Endothelial cell (in vitro differentiated cells): ENCODE measurements at regions not wholly inside any gene's neighbourhood (a gene's known extent, or its start where the extent isn't known, plus 50 kb on each side); places are given as distances from the start of the nearest gene placed in this dataset.
A peak's percentile ranks its signal among the peaks of the same experiment; 100 is the strongest.

Experiments
- DNase-seq: peaks from one replicate; pipeline ENCODE4 v3.0.0; 2021; ENCODE audit warnings: low spot score
- H3K27ac Mint-ChIP-seq: one replicate; pipeline ENCODE4 v1.8.0; 2021; ENCODE audit warnings: mixed read lengths, inconsistent platforms; ENCODE audit not compliant: unreplicated experiment
- H3K27me3 Mint-ChIP-seq: one replicate; pipeline ENCODE4 v1.8.0; 2021; ENCODE audit warnings: mild to moderate bottlenecking, moderate library complexity, mixed read lengths, inconsistent platforms; ENCODE audit not compliant: unreplicated experiment
- H3K36me3 Mint-ChIP-seq: one replicate; pipeline ENCODE4 v1.8.0; 2021; ENCODE audit warnings: mild to moderate bottlenecking, low read depth, mixed read lengths, inconsistent platforms; ENCODE audit not compliant: unreplicated experiment
- H3K4me1 Mint-ChIP-seq: one replicate; pipeline ENCODE4 v1.8.0; 2021; ENCODE audit warnings: mild to moderate bottlenecking, mixed read lengths, inconsistent platforms; ENCODE audit not compliant: unreplicated experiment
- H3K4me3 Mint-ChIP-seq: one replicate; pipeline ENCODE4 v1.8.0; 2021; ENCODE audit warnings: mild to moderate bottlenecking, mixed read lengths, inconsistent platforms; ENCODE audit not compliant: unreplicated experiment
- H3K9me3 Mint-ChIP-seq: one replicate; pipeline ENCODE4 v1.8.0; 2021; ENCODE audit warnings: mixed read lengths, inconsistent platforms; ENCODE audit not compliant: unreplicated experiment
- CTCF ChIP-seq: fragments of 200-600 bp; sonication (generic); IDR thresholded peaks from one replicate; pipeline ENCODE4 v1.5.0; 2021; ENCODE audit warnings: antibody characterized with exemption; ENCODE audit not compliant: unreplicated experiment

GRCh38 chr2:9781252-9781651 is 62.0 kb upstream of the TAF1B start:
- Mint-ChIP-seq H3K27ac (no peak overlapping the region), H3K9me3 (no peaks in the 10 kb centered on the region), H3K36me3 (peaks cover 3% of the 10 kb centered on the region), H3K4me1 (peaks cover 17% of the 10 kb centered on the region), H3K4me3 (no peak overlapping the region), H3K27me3 (peaks cover 8% of the 10 kb centered on the region)
- no peak for TF ChIP-seq CTCF
- DNase-seq, result no peak

- H3K4me3 Mint-ChIP-seq, result no peak overlapping the region
- H3K9me3 Mint-ChIP-seq, result no peaks in the 10 kb centered on the region
- TF ChIP-seq CTCF, result no peak
- peaks cover 17% of the 10 kb centered on the region for H3K4me1 Mint-ChIP-seq
- H3K27ac Mint-ChIP-seq, result peak overlapping the region; percentile 6
- peaks cover 3% of the 10 kb centered on the region for H3K36me3 Mint-ChIP-seq
- H3K27me3 Mint-ChIP-seq, result peaks cover 10% of the 10 kb centered on the region
- DNase-seq, result no peak
Observed at GRCh38 chr2:9782197-9782719, 61.0 kb upstream of the TAF1B start.

- H3K4me1 Mint-ChIP-seq, result peaks cover 3% of the 10 kb centered on the region
Observed at GRCh38 chr2:9789371-9789770, 53.9 kb upstream of the TAF1B start.

GRCh38 chr2:9790702-9791225 is 52.5 kb upstream of the TAF1B start:
- peaks cover 3% of the 10 kb centered on the region for H3K4me1 Mint-ChIP-seq
- H3K4me3 Mint-ChIP-seq, result no peak overlapping the region
- H3K27me3 Mint-ChIP-seq, result peaks cover 3% of the 10 kb centered on the region
- H3K27ac Mint-ChIP-seq, result no peak overlapping the region
- H3K9me3 Mint-ChIP-seq, result no peaks in the 10 kb centered on the region
- DNase-seq, result no peak
- peaks cover 3% of the 10 kb centered on the region for H3K36me3 Mint-ChIP-seq
- TF ChIP-seq CTCF, result no peak

More at GRCh38 chr2:9789371-9789770, 53.9 kb upstream of the TAF1B start:
- no peak overlapping the region for H3K27ac Mint-ChIP-seq
- no peak overlapping the region for H3K4me3 Mint-ChIP-seq
- peaks cover 3% of the 10 kb centered on the region for H3K36me3 Mint-ChIP-seq
- peaks cover 3% of the 10 kb centered on the region for H3K27me3 Mint-ChIP-seq
- no peaks in the 10 kb centered on the region for H3K9me3 Mint-ChIP-seq
- TF ChIP-seq CTCF, result no peak
- no peak for DNase-seq

GRCh38 chr2:9791711-9792110 is 51.6 kb upstream of the TAF1B start:
- H3K27me3 Mint-ChIP-seq, result peaks cover 3% of the 10 kb centered on the region
- DNase-seq, result no peak
- H3K27ac Mint-ChIP-seq, result no peak overlapping the region
- peaks cover 3% of the 10 kb centered on the region for H3K36me3 Mint-ChIP-seq
- H3K9me3 Mint-ChIP-seq, result no peaks in the 10 kb centered on the region
- no peak overlapping the region for H3K4me3 Mint-ChIP-seq
- peaks cover 3% of the 10 kb centered on the region for H3K4me1 Mint-ChIP-seq
- no peak for TF ChIP-seq CTCF
